Endothelial cell of umbilical vein (primary cell): ENCODE measurements at regions not wholly inside any gene's neighbourhood (a gene's known extent, or its start where the extent isn't known, plus 50 kb on each side); places are given as distances from the start of the nearest gene placed in this dataset.

Experiments
- BruUV-seq: library from RNA; stranded (reverse); fragments of 400-500 nt; replicated peaks from 2 replicates; lab custom pipeline; 2021; lab: Mats Ljungman, UMichigan
- CTCF ChIA-PET: fragments of 300-600, 350-600 bp; sonication (Branson Sonifier 250); formaldehyde crosslinking; loops from one replicate; lab custom pipeline; 2021; ENCODE audit warnings: antibody characterized with exemption, inconsistent platforms; lab: Charles Lee
- POLR2A ChIA-PET: fragments of 300-600, 350-600 bp; sonication (Branson Sonifier 250); formaldehyde crosslinking; loops from one replicate; lab custom pipeline; 2021; ENCODE audit warnings: antibody characterized with exemption, inconsistent platforms; lab: Charles Lee
- DNase-seq: peaks from one replicate; pipeline ENCODE4 v3.0.0-alpha.2; 2011; ENCODE audit warnings: low read depth, low spot score
- FAIRE-seq: peaks from 2 replicates; lab custom pipeline; 2011; peaks lifted over from hg19 to GRCh38; lab: Jason Lieb, UNC
- H2AFZ ChIP-seq: 2 replicates; pipeline ENCODE4 v1.6.0; 2012; ENCODE audit warnings: low read depth, low read length, control low read depth, inconsistent platforms
- H3K27ac ChIP-seq: 2 replicates; pipeline ENCODE4 v1.5.1; 2011; ENCODE audit warnings: low read depth, mild to moderate bottlenecking, control low read depth, low read length, moderate library complexity; ENCODE audit not compliant: insufficient read depth
- H3K27me3 ChIP-seq, 2 experiments: 2 replicates each; pipeline versions ENCODE4 v1.6.0 to v1.6.1; 2011; ENCODE audit warnings: low read length in 2 of 2, mixed read lengths in 1 of 2; ENCODE audit not compliant: control insufficient read depth in 2 of 2, insufficient read depth in 2 of 2
- H3K36me3 ChIP-seq, 2 experiments: 2 replicates in 1 of 2; 3 replicates in 1 of 2; pipeline ENCODE4 v1.5.1; 2011; ENCODE audit warnings: low read length in 2 of 2, mild to moderate bottlenecking in 1 of 2, moderate library complexity in 1 of 2; ENCODE audit not compliant: control insufficient read depth in 2 of 2, insufficient read depth in 2 of 2; ENCODE audit errors: extremely low read depth in 1 of 2
- H3K4me1 ChIP-seq: 3 replicates; pipeline ENCODE4 v1.5.1; 2011; ENCODE audit warnings: mild to moderate bottlenecking, low read length; ENCODE audit not compliant: control insufficient read depth, insufficient read depth; ENCODE audit errors: extremely low read depth
- H3K4me2 ChIP-seq: 2 replicates; pipeline ENCODE4 v1.6.1; 2011; ENCODE audit warnings: low read length, control low read depth, mixed read lengths; ENCODE audit not compliant: insufficient read depth
- H3K4me3 ChIP-seq, 3 experiments: fragments of 200-600 bp in 1 of 3; sonication (generic), shearing (Covaris generic) in 1 of 3; replicated peaks in 1 of 3; 2 replicates each; pipeline ENCODE4 v1.5.1; 2011 to 2016; ENCODE audit warnings: control low read depth in 3 of 3, low read length in 3 of 3, mild to moderate bottlenecking in 2 of 3, inconsistent platforms in 1 of 3, low read depth in 1 of 3, moderate library complexity in 1 of 3; ENCODE audit not compliant: insufficient read depth in 1 of 3
- H3K79me2 ChIP-seq: 2 replicates; pipeline ENCODE4 v1.6.0; 2012; ENCODE audit warnings: low read length, inconsistent platforms; ENCODE audit not compliant: control insufficient read depth, insufficient read depth
- H3K9ac ChIP-seq: replicated peaks from 2 replicates; pipeline ENCODE3; 2011; ENCODE audit warnings: low read length, control low read depth; ENCODE audit not compliant: insufficient read depth; ENCODE audit errors: extremely low read depth
- H3K9me1 ChIP-seq: replicated peaks from 3 replicates; pipeline ENCODE4 v1.6.0; 2011; ENCODE audit warnings: mild to moderate bottlenecking, low read length; ENCODE audit not compliant: control insufficient read depth, insufficient read depth; ENCODE audit errors: extremely low read depth
- H3K9me3 ChIP-seq: replicated peaks from 2 replicates; pipeline ENCODE4 v1.5.1; 2012; ENCODE audit warnings: low read length, inconsistent platforms; ENCODE audit not compliant: control insufficient read depth, insufficient read depth
- H4K20me1 ChIP-seq: replicated peaks from 2 replicates; pipeline ENCODE3; 2011; ENCODE audit warnings: mild to moderate bottlenecking, low read length; ENCODE audit not compliant: control insufficient read depth, insufficient read depth; ENCODE audit errors: extremely low read depth
- FOS ChIP-seq: IDR thresholded peaks from 2 replicates; pipeline ENCODE4 v1.6.1; 2011; ENCODE audit warnings: mild to moderate bottlenecking, low read length, moderate library complexity, borderline replicate concordance; ENCODE audit not compliant: insufficient read depth
- GATA2 ChIP-seq: IDR thresholded peaks from 2 replicates; pipeline ENCODE4 v1.7.0; 2011; ENCODE audit warnings: low read depth, mild to moderate bottlenecking, moderate library complexity, mixed read lengths, low read length; ENCODE audit not compliant: insufficient read length, insufficient read depth
- POLR2A ChIP-seq: IDR thresholded peaks from 2 replicates; pipeline ENCODE4 v1.6.1; 2012; ENCODE audit warnings: low read depth, mild to moderate bottlenecking, control low read depth, low read length
- POLR2AphosphoS5 ChIP-seq: IDR thresholded peaks from 2 replicates; pipeline ENCODE4 v1.6.1; 2012; ENCODE audit warnings: low read depth, mild to moderate bottlenecking, control low read depth, low read length, moderate library complexity; ENCODE audit not compliant: insufficient read depth
- dilution Hi-C: fragments of 300-500 bp; cut with MboI; formaldehyde crosslinking; loops from one replicate; pipeline ENCODE4 v1.15.0; 2019; ENCODE audit warnings: low sequenced_read_pairs; ENCODE audit not compliant: extremely low pct_ligation_motif_present
- intact Hi-C: fragments of 100-400 bp; cut with micrococcal nuclease; formaldehyde crosslinking; loops from one replicate; pipeline ENCODE4 v1.10.0; 2022
- TF ChIP-seq, protein P1 (sequence below), 2 donors: IDR thresholded peaks; 1 replicate in 1 of 2; 2 replicates in 1 of 2; pipeline ENCODE4 v1.5.1; 2011; ENCODE audit warnings: low read length in 2 of 2, mild to moderate bottlenecking in 2 of 2, moderate library complexity in 2 of 2, control low read depth in 1 of 2, inconsistent platforms in 1 of 2, low read depth in 1 of 2; ENCODE audit not compliant: insufficient read depth in 1 of 2; ENCODE audit errors: extremely low read depth in 1 of 2

DNA sequence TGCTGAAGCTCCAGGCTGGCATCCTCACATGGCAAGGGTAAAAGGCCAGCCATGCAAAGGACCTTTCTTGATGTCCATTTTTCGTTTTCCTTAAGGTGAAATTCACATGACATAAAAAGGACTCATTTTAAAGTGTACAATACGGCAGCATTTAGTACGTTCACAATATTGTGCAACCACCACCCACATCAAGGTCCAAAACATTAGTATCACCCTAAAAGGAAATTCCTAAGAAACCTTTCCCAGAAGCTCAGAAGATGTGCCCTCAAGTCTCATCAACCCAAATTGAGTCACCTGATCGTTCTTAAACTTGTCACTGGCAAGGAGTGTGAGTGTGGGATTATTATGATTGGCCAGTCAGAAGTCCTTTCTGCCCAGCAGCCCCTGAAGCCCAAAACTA lies 250.1 kb downstream of the TLE3 start:
- no peak overlapping the region for H3K9ac ChIP-seq
- no peaks in the 10 kb centered on the region for H3K27me3 ChIP-seq
- DNase-seq (no peak), FAIRE-seq (no peak)
- no TSS peak for BruUV-seq
- dilution Hi-C loops (no loop called here), intact Hi-C loops (no loop called here)
- H3K27ac ChIP-seq, result no peak overlapping the region
- H3K79me2 ChIP-seq, result no peaks in the 10 kb centered on the region
- no peak overlapping the region for H2AFZ ChIP-seq
- H3K4me1 ChIP-seq, result no peaks in the 10 kb centered on the region
- no peaks in the 10 kb centered on the region for H3K9me1 ChIP-seq
- no peak overlapping the region for H3K4me3 ChIP-seq
- CTCF ChIA-PET, result no interaction called here
- H3K36me3 ChIP-seq, result no peaks in the 10 kb centered on the region
- TF ChIP-seq FOS (no peak), GATA2 (no peak)
- TF ChIP-seq, protein P1, sequence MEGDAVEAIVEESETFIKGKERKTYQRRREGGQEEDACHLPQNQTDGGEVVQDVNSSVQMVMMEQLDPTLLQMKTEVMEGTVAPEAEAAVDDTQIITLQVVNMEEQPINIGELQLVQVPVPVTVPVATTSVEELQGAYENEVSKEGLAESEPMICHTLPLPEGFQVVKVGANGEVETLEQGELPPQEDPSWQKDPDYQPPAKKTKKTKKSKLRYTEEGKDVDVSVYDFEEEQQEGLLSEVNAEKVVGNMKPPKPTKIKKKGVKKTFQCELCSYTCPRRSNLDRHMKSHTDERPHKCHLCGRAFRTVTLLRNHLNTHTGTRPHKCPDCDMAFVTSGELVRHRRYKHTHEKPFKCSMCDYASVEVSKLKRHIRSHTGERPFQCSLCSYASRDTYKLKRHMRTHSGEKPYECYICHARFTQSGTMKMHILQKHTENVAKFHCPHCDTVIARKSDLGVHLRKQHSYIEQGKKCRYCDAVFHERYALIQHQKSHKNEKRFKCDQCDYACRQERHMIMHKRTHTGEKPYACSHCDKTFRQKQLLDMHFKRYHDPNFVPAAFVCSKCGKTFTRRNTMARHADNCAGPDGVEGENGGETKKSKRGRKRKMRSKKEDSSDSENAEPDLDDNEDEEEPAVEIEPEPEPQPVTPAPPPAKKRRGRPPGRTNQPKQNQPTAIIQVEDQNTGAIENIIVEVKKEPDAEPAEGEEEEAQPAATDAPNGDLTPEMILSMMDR (IDR thresholded peaks at IDR 0.05; ENCODE audit: extremely low read depth in 1 of 2, insufficient read depth in 1 of 2, low read depth in 1 of 2, low read length in 2 of 2), result no peak
- no peak overlapping the region for H3K4me2 ChIP-seq
- H3K9me3 ChIP-seq, result no peaks in the 10 kb centered on the region
- H4K20me1 ChIP-seq, result no peaks in the 10 kb centered on the region
- POLR2A ChIA-PET, result no interaction called here

DNA sequence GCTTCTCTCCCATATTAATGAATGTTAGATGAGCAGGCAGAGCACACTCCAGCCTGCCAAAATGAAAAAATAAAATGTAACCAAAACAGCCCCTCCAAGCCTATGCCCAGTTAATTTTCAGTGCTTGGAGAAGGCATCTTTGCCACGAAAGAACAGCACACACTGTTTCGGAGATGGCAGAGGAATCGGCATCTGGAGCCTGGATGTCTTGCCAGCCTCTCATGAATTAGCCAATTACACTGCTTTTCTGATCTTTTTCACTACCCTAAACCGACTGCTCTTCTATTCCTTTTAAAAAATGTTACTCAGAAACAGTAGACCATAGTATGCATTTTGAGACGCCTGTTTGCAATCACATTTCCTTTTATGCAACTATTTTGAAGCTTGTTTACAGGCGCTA lies 249.6 kb downstream of the TLE3 start:
- Histone ChIP-seq H4K20me1 (no peaks in the 10 kb centered on the region), H3K36me3 (no peaks in the 10 kb centered on the region), H3K79me2 (no peaks in the 10 kb centered on the region), H3K27me3 (no peaks in the 10 kb centered on the region), H3K4me2 (no peak overlapping the region), H3K4me1 (no peaks in the 10 kb centered on the region), H2AFZ (no peak overlapping the region), H3K9me3 (no peaks in the 10 kb centered on the region), H3K4me3 (no peak overlapping the region), H3K9me1 (no peaks in the 10 kb centered on the region), H3K27ac (no peak overlapping the region), H3K9ac (no peak overlapping the region)
- POLR2A ChIA-PET, result no interaction called here
- FAIRE-seq (no peak), DNase-seq (no peak)
- TF ChIP-seq POLR2AphosphoS5 (no peak), POLR2A (no peak)
- intact Hi-C loops (no loop called here), dilution Hi-C loops (no loop called here)
- no TSS peak for BruUV-seq
- CTCF ChIA-PET, result no interaction called here
